ENCODE measurements at regions not wholly inside any gene's neighbourhood (a gene's known extent, or its start where the extent isn't known, plus 50 kb on each side); places are given as distances from the start of the nearest gene placed in this dataset.

DNA sequence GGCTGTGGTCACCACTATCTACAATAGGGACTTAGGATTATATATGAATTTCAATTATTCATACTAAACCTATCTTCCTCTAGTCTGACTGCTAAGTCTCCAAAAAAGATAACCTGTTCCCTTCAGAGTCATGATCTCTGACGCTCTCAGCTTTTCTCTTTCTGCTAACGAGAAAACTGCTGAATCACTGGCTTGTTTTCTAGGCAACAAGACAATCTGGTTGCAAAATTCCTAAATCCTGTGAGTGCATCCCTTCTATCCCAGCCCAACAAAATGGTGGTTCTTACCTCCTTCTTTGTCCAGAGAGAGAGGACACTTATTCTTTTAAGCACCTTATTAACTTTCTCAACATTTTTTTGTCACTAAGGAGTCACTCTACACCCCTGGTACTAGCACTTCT, 312.3 kb upstream of the PKDCC start:
- Histone ChIP-seq H3K9me3 (no peaks in the 10 kb centered on the region), H3K4me3 (no peak overlapping the region), H3K36me3 (no peaks in the 10 kb centered on the region), H3K27ac (no peak overlapping the region), H3K4me1 (no peaks in the 10 kb centered on the region), H3K27me3 (no peaks in the 10 kb centered on the region)
- DNase-seq, result no peak
- 64 to 74% (median 69%) methylated on average over 2 of the region's 2 CpGs for WGBS, 5 donors
- intact Hi-C loops (cut with DNase I; ENCODE audit: low total_unique reads), result no loop called here
- TF ChIP-seq POLR2AphosphoS5 (IDR thresholded peaks at IDR 0.05) (no peak), EP300 (IDR thresholded peaks at IDR 0.05) (no peak), POLR2A (IDR thresholded peaks at IDR 0.05) (no peak)

DNA sequence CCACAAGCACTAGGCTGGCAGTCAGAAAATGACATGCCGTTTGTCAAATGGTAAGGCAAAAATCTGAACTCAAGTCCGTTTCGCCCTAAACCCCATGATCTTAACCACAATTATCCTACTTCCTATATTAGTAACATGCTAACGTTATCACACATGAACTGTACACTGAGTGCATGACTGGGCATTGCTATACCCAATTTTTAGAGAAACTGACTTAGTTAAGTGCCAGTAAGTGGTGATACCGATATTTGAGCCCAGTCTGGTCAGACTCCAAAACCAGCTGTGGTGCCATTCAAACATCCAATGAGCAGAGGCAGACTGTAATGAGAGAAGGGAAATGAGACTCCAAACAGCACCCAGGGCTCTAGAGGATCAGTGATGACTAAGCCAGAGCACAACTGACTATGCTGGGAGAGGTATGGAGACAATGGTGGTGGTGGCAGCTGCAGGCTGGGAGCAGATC, 311.7 kb upstream of the PKDCC start:
- H3K36me3 ChIP-seq, result no peaks in the 10 kb centered on the region
- TF ChIP-seq EP300 (IDR thresholded peaks at IDR 0.05) (no peak), CTCF (IDR thresholded peaks at IDR 0.05) (no peak), POLR2A (IDR thresholded peaks at IDR 0.05) (no peak), POLR2AphosphoS5 (IDR thresholded peaks at IDR 0.05) (no peak)
- no peaks in the 10 kb centered on the region for H3K9me3 ChIP-seq
- H3K4me1 ChIP-seq, result no peaks in the 10 kb centered on the region
- DNase-seq, result no peak
- H3K4me3 ChIP-seq, result no peak overlapping the region
- WGBS, 5 donors, result 62 to 78% (median 76%) methylated on average over 5 of the region's 5 CpGs
- no peak overlapping the region for H3K27ac ChIP-seq
- no peaks in the 10 kb centered on the region for H3K27me3 ChIP-seq
- intact Hi-C loops (cut with DNase I; ENCODE audit: low total_unique reads), result no loop called here

DNA sequence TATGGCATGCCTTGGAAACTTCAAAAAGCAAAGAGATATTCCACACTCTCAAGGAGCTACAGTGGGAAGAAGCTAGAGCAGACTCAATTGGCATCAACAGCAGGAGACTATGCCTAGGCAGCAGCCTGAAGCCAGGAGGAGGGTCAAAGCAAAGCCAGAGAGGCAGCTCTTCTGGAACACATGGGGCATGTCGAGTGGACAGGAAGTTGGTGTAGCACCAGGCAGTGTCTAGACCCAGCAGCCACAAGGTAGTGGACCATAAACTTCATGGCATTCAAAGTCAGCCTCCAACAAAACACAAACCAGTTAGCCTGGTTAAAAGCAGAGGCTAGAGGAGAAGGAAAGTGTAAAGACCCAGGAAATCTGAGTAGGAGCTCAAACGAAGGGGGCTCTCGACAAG, 311.2 kb upstream of the PKDCC start:
- Histone ChIP-seq H3K27ac (no peak overlapping the region), H3K36me3 (no peaks in the 10 kb centered on the region), H3K4me3 (no peak overlapping the region), H3K4me1 (no peaks in the 10 kb centered on the region), H3K9me3 (no peaks in the 10 kb centered on the region), H3K27me3 (no peaks in the 10 kb centered on the region)
- TF ChIP-seq POLR2AphosphoS5 (IDR thresholded peaks at IDR 0.05) (no peak), CTCF (IDR thresholded peaks at IDR 0.05) (no peak), EP300 (IDR thresholded peaks at IDR 0.05) (no peak), POLR2A (IDR thresholded peaks at IDR 0.05) (no peak)
- intact Hi-C loops (cut with DNase I; ENCODE audit: low total_unique reads), result no loop called here
- WGBS, 5 donors, result 56 to 76% (median 70%) methylated on average over 3 of the region's 3 CpGs
- DNase-seq, result no peak

GRCh38 chr2:41737888-41738287, 309.9 kb upstream of the PKDCC start:
- DNase-seq, result no peak
- H3K4me1 ChIP-seq, result no peaks in the 10 kb centered on the region
- H3K27ac ChIP-seq, result no peak overlapping the region
- TF ChIP-seq POLR2AphosphoS5 (IDR thresholded peaks at IDR 0.05) (no peak), CTCF (IDR thresholded peaks at IDR 0.05) (no peak), POLR2A (IDR thresholded peaks at IDR 0.05) (no peak), EP300 (IDR thresholded peaks at IDR 0.05) (no peak)
- no peaks in the 10 kb centered on the region for H3K27me3 ChIP-seq
- WGBS, 5 donors, result 74 to 97% (median 84%) methylated on average over 2 of the region's 2 CpGs
- H3K36me3 ChIP-seq, result no peaks in the 10 kb centered on the region
- no peaks in the 10 kb centered on the region for H3K9me3 ChIP-seq
- intact Hi-C loops (cut with DNase I; ENCODE audit: low total_unique reads), result no loop called here
- H3K4me3 ChIP-seq, result no peak overlapping the region

DNA sequence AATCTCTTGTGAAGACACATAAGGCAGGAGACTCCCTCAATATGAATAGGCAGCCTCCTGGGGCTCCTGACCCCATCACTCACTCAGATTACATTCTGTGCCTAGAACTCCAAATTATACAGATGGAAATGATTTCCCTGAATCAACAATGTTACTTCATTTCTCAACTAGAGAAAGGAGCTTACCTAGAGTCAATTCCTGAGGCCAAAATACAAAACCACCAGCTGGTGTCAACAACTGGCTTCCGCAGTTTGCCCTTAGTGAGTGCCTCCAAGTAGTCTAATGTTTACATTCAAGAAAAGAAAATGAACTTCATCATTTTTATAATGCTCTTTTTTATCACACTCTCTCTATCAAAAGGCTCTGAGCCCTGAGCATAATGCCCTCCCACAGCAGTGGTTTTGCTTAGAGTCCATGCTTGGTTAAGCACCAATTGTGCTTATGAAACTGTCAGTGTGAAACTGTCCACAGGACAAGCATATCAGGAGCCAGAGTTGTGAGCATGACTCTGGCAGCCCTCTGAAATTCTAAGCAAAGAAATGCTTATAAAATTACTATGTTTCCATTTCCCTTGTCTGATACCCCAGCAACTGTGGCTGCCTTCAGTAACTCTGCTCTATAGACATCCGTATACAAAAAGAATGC, 305.7 kb upstream of the PKDCC start:
- Histone ChIP-seq H3K36me3 (no peaks in the 10 kb centered on the region), H3K4me1 (no peaks in the 10 kb centered on the region), H3K9me3 (no peaks in the 10 kb centered on the region), H3K27me3 (no peaks in the 10 kb centered on the region), H3K4me3 (no peak overlapping the region), H3K27ac (no peak overlapping the region)
- intact Hi-C loops (cut with DNase I; ENCODE audit: low total_unique reads), result no loop called here
- WGBS, 5 donors, result 71 to 86% (median 78%) methylated on average over 2 of the region's 2 CpGs
- no peak for DNase-seq
- TF ChIP-seq CTCF (IDR thresholded peaks at IDR 0.05) (no peak), POLR2AphosphoS5 (IDR thresholded peaks at IDR 0.05) (no peak), POLR2A (IDR thresholded peaks at IDR 0.05) (no peak), EP300 (IDR thresholded peaks at IDR 0.05) (no peak)

Measured in stomach (tissue), 8 donors.